Caco-2 (cell line): ENCODE measurements at regions not wholly inside any gene's neighbourhood (a gene's known extent, or its start where the extent isn't known, plus 50 kb on each side); places are given as distances from the start of the nearest gene placed in this dataset.

Experiments
- BruUV-seq: library from RNA; stranded (reverse); fragments of 400-500 nt; replicated peaks from 2 replicates; lab custom pipeline; 2021; lab: Mats Ljungman, UMichigan
- CTCF ChIA-PET: fragments of 300-600 bp; sonication (Branson Sonifier 250); formaldehyde crosslinking; loops from one replicate; lab custom pipeline; 2022; ENCODE audit warnings: antibody characterized with exemption; lab: Charles Lee
- POLR2A ChIA-PET: fragments of 300-600 bp; sonication (Branson Sonifier 250); formaldehyde crosslinking; loops from one replicate; lab custom pipeline; 2022; ENCODE audit warnings: antibody characterized with exemption; lab: Charles Lee
- DNase-seq, 2 experiments: peaks; one replicate each; pipeline versions ENCODE4 v3.0.0 to v3.0.0-alpha.2; 2020 to 2022
- H3K27me3 ChIP-seq: replicated peaks from 2 replicates; pipeline ENCODE4 v1.6.0; 2011; ENCODE audit warnings: low read length; ENCODE audit not compliant: control insufficient read depth, insufficient read depth
- H3K36me3 ChIP-seq: 2 replicates; pipeline ENCODE4 v1.5.1; 2011; ENCODE audit warnings: low read length; ENCODE audit not compliant: control insufficient read depth, insufficient read depth
- H3K4me1 ChIP-seq: fragments of 250-450 bp; sonication (Bioruptor Pico); 2 replicates; pipeline ENCODE4 v1.5.1; 2020; ENCODE audit warnings: mild to moderate bottlenecking
- H3K4me3 ChIP-seq: 2 replicates; pipeline ENCODE4 v1.5.1; 2011; ENCODE audit warnings: low read depth, mild to moderate bottlenecking, control low read depth, low read length
- H3K9me3 ChIP-seq: fragments of 250-450 bp; sonication (Bioruptor Pico); 2 replicates; pipeline ENCODE4 v1.5.1; 2020; ENCODE audit warnings: mild to moderate bottlenecking, moderate library complexity
- H3K27ac Mint-ChIP-seq: one replicate; pipeline ENCODE4 v1.8.0; 2022; ENCODE audit warnings: mixed read lengths; ENCODE audit not compliant: unreplicated experiment
- H3K27me3 Mint-ChIP-seq: one replicate; pipeline ENCODE4 v1.8.0; 2022; ENCODE audit warnings: mixed read lengths; ENCODE audit not compliant: insufficient read depth, unreplicated experiment
- H3K36me3 Mint-ChIP-seq: one replicate; pipeline ENCODE4 v1.8.0; 2022; ENCODE audit warnings: mild to moderate bottlenecking, mixed read lengths; ENCODE audit not compliant: insufficient read depth, unreplicated experiment
- H3K4me1 Mint-ChIP-seq: one replicate; pipeline ENCODE4 v1.8.0; 2022; ENCODE audit warnings: low read depth, mixed read lengths; ENCODE audit not compliant: unreplicated experiment
- H3K4me3 Mint-ChIP-seq: one replicate; pipeline ENCODE4 v1.8.0; 2022; ENCODE audit warnings: mild to moderate bottlenecking, moderate library complexity, mixed read lengths; ENCODE audit not compliant: unreplicated experiment
- H3K9me3 Mint-ChIP-seq: one replicate; pipeline ENCODE4 v1.8.0; 2022; ENCODE audit warnings: mixed read lengths; ENCODE audit not compliant: unreplicated experiment
- intact Hi-C: fragments of 100-400 bp; cut with micrococcal nuclease; formaldehyde crosslinking; loops from one replicate; pipeline ENCODE4 v1.10.0; 2022; ENCODE audit not compliant: unreplicated experiment
- TF ChIP-seq, protein P1 (sequence below), 2 experiments: fragments of 200-600 bp in 1 of 2; IDR thresholded peaks; 1 replicate in 1 of 2; 2 replicates in 1 of 2; pipeline versions ENCODE4 v1.5.1 to v1.8.0; 2011 to 2022; ENCODE audit warnings: antibody characterized with exemption in 1 of 2, control low read depth in 1 of 2, inconsistent platforms in 1 of 2, low read depth in 1 of 2, low read length in 1 of 2, mild to moderate bottlenecking in 1 of 2, moderate library complexity in 1 of 2; ENCODE audit not compliant: insufficient read depth in 1 of 2, severe bottlenecking in 1 of 2, unreplicated experiment in 1 of 2

DNA sequence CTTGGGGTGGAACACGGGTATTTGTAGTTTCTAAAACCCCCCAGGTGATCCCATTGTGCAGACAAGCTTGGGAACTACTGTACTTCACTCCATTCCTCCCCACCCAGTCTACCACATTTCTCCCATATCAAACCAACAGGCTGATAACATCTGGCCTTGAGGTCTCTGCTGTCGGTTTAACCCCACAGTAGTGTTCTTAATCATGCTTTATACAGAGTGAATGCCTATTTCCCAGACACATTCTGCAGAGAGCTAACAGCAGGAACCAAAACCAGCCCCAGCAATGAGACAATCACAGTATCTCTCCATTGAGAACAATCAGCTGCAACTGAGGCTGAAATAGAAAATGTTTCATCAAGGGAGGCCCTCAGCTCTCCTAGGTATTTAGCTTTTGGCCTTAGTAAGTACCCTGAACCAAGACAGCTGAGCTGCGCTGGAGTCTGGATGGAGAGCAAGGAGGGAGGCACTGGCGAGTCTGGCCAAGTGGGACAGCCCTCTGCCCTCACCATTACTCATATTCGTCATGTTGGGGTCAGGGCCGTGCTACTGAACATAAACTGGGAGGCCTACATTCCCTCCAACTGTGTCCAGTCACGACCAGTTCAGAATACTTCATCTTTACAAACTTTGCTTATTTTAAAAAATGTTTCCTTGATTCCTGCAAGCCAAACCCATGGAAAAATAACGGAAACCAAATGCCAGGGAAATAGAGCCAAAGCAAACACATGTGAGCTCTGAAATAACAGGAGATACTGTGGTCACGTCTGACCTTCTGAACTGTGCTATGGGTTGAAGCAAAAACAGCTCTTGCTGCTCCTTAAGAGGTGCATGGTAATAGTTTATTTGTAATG, 81.0 kb downstream of the CCDC34 start:
- POLR2A ChIA-PET: no interaction called here
- no peaks in the 10 kb centered on the region for H3K4me1 ChIP-seq
- H3K9me3 Mint-ChIP-seq: no peaks in the 10 kb centered on the region
- no peaks in the 10 kb centered on the region for H3K27me3 ChIP-seq
- TF ChIP-seq, protein P1, sequence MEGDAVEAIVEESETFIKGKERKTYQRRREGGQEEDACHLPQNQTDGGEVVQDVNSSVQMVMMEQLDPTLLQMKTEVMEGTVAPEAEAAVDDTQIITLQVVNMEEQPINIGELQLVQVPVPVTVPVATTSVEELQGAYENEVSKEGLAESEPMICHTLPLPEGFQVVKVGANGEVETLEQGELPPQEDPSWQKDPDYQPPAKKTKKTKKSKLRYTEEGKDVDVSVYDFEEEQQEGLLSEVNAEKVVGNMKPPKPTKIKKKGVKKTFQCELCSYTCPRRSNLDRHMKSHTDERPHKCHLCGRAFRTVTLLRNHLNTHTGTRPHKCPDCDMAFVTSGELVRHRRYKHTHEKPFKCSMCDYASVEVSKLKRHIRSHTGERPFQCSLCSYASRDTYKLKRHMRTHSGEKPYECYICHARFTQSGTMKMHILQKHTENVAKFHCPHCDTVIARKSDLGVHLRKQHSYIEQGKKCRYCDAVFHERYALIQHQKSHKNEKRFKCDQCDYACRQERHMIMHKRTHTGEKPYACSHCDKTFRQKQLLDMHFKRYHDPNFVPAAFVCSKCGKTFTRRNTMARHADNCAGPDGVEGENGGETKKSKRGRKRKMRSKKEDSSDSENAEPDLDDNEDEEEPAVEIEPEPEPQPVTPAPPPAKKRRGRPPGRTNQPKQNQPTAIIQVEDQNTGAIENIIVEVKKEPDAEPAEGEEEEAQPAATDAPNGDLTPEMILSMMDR (IDR thresholded peaks at IDR 0.05; ENCODE audit: insufficient read depth in 1 of 2, low read depth in 1 of 2, low read length in 1 of 2, severe bottlenecking in 1 of 2, unreplicated experiment in 1 of 2): no peak
- no peak for DNase-seq
- H3K4me3 Mint-ChIP-seq: no peak overlapping the region
- H3K9me3 ChIP-seq: no peaks in the 10 kb centered on the region
- no peak overlapping the region for H3K4me3 ChIP-seq
- H3K27me3 Mint-ChIP-seq: peaks cover 6% of the 10 kb centered on the region
- BruUV-seq: no TSS peak
- H3K4me1 Mint-ChIP-seq: no peaks in the 10 kb centered on the region
- H3K36me3 Mint-ChIP-seq: no peaks in the 10 kb centered on the region
- intact Hi-C loops: no loop called here
- CTCF ChIA-PET: interaction anchor here (0.8 kb wide), 1 partner anchor 14 kb away, joined by 3 read pairs; no protein-coding TSS in a partner anchor
- no peak overlapping the region for H3K27ac Mint-ChIP-seq
- H3K36me3 ChIP-seq: no peaks in the 10 kb centered on the region

GRCh38 chr11:27281276-27281675, 81.7 kb downstream of the CCDC34 start:
- Histone ChIP-seq H3K36me3 (no peaks in the 10 kb centered on the region), H3K4me3 (no peak overlapping the region), H3K9me3 (no peaks in the 10 kb centered on the region), H3K27me3 (no peaks in the 10 kb centered on the region), H3K4me1 (no peaks in the 10 kb centered on the region)
- CTCF ChIA-PET: no interaction called here
- TF ChIP-seq, protein P1 (IDR thresholded peaks at IDR 0.05; ENCODE audit: insufficient read depth in 1 of 2, low read depth in 1 of 2, low read length in 1 of 2, severe bottlenecking in 1 of 2, unreplicated experiment in 1 of 2): no peak
- H3K9me3 Mint-ChIP-seq: no peaks in the 10 kb centered on the region
- H3K27ac Mint-ChIP-seq: no peak overlapping the region
- H3K27me3 Mint-ChIP-seq: peaks cover 6% of the 10 kb centered on the region
- BruUV-seq: no TSS peak
- no peaks in the 10 kb centered on the region for H3K36me3 Mint-ChIP-seq
- no peaks in the 10 kb centered on the region for H3K4me1 Mint-ChIP-seq
- no peak for DNase-seq
- POLR2A ChIA-PET: no interaction called here
- H3K4me3 Mint-ChIP-seq: no peak overlapping the region
- intact Hi-C loops: no loop called here

DNA sequence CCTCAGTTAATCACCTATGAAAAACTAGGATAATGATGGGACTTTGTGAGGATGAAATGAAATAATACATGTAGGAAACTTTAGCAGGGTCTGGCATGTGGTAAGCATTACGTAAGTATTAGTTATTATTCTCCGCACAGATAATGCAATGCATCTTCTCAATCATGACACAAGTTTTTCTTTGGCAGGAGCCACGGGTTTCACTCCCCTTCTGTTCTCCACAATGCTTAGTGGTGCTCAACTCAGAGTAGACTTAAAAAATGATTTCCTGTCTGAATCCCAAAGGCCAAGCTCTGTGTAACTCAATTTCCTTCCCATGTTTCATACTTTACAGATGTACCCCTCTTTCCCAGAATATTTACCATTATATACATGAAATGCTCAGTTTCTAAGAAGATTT, 82.9 kb downstream of the CCDC34 start:
- ChIA-PET POLR2A (no interaction called here), CTCF (no interaction called here)
- intact Hi-C loops: no loop called here
- Histone ChIP-seq H3K4me1 (no peaks in the 10 kb centered on the region), H3K36me3 (no peaks in the 10 kb centered on the region), H3K4me3 (no peak overlapping the region), H3K9me3 (no peaks in the 10 kb centered on the region), H3K27me3 (no peaks in the 10 kb centered on the region)
- Mint-ChIP-seq H3K4me1 (no peaks in the 10 kb centered on the region), H3K9me3 (no peaks in the 10 kb centered on the region), H3K4me3 (no peak overlapping the region), H3K27ac (no peak overlapping the region), H3K27me3 (peaks cover 6% of the 10 kb centered on the region), H3K36me3 (no peaks in the 10 kb centered on the region)
- no TSS peak for BruUV-seq
- TF ChIP-seq, protein P1 (IDR thresholded peaks at IDR 0.05; ENCODE audit: insufficient read depth in 1 of 2, low read depth in 1 of 2, low read length in 1 of 2, severe bottlenecking in 1 of 2, unreplicated experiment in 1 of 2): no peak
- no peak for DNase-seq
